Left cardiac atrium (tissue), 4 donors: ENCODE measurements at regions not wholly inside any gene's neighbourhood (a gene's known extent, or its start where the extent isn't known, plus 50 kb on each side); places are given as distances from the start of the nearest gene placed in this dataset.

Experiments
- ATAC-seq, 2 donors: fragments of 200-7000 bp; cut with Tn5 transposase; one replicate each; pipeline ENCODE4 v1.9.1; 2020; ENCODE audit warnings: mild to moderate bottlenecking in 2 of 2, moderate library complexity in 2 of 2
- DNase-seq: peaks from one replicate; pipeline ENCODE4 v3.0.0-alpha.2; 2020
- intact Hi-C, 2 donors: fragments of 100-400 bp; cut with DNase I; formaldehyde crosslinking; loops; one replicate each; pipeline versions ENCODE4 v1.14.1 to v1.15.1; 2022 to 2023
- donor health status: DM: no; HTN: yes; CAD: no.
- donor health status: DM: no; HTN: yes; CAD: no; lungs with severe emphysema.
- donor health status: DM: yes; HTN: yes; CAD: no.
- donor health status: Dilated cardiomyopathy.

DNA sequence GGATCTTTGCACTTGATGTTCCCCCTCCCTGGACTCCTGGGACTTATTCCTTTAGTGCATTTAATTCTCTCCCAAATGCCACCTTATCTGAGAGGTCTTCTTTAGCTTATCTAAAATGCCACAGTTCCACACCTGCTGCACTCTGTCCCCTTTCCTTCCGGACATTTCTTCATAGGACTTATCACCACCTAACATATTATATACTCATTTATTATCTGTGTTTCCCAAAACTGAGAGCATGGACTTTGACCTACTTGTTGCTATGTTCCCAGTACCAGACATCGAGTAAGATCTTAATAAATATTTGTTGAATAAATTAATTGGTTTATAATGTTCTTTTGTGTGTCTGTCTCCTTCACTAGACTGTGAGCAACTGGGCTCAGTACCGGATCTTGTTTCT lies 585.3 kb downstream of the INSC start:
- intact Hi-C loops, result no loop called here
- ATAC-seq (no peak), DNase-seq (no peak)

DNA sequence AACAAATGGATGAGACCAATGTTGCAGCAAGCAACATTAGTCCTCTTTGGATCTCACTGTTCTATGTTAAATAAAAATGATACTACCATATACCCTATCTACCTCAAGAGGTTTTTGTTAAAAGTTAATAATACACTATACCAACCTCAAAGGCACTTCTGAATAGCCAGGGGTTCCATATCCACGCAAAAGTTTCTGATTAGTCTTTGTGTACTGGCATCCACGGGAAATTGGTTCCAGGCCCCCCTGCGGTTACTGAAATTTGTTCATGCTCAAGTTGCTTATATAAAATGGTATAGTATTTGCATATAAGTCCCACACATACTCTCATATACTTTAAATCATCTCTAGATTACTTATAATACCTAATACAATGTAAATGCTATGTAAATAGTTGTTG lies 585.7 kb downstream of the INSC start:
- intact Hi-C loops, result no loop called here
- DNase-seq (no peak), ATAC-seq (no peak)

DNA sequence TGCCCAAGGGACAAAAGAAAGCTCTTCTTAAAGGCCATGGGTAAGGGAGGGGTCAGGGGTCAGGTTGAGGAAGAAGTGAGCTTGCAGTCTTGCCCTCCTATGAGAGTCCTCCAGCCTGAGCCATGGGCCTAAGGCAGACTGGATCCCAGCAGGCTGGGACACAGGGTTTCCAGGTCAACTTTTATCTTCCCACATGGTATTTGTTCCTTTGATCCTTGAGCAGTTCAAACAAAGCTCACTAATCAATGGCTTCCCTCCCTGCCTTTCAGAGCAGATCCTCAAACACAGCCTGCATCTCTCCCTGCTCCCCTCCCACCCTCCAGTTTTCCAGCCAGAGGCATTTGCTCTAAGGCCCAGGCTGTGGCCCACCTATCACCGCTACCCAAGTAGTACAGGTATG lies 589.3 kb downstream of the INSC start:
- intact Hi-C loops, result no loop called here
- no peak for DNase-seq
- no peak for ATAC-seq

DNA sequence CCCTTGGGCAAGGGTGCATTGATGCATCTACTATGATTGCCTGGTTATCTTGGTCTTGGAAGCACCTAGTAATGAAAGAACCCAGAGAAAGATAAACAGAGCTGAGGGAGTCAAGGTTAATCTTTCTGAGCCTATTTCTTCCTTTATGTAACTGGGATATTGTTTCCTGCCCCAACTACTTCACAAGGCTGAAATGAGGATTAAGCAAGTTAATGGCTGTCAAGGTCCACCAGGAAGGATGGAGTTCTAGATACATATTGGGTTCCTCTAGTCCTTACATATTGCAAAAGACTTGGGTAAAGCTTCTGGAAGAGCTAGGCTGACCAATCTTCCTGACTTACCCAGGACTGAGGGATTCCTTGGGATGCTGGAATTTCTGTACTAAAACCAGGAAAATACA lies 589.8 kb downstream of the INSC start:
- intact Hi-C loops, result no loop called here
- DNase-seq (no peak), ATAC-seq (no peak)

- ATAC-seq, result no peak
- no peak for DNase-seq
- intact Hi-C loops, result no loop called here
These were observed 591.2 kb downstream of the INSC start for GRCh38 chr11:15705891-15706290.

GRCh38 chr11:15707194-15707593 lies 592.5 kb downstream of the INSC start:
- intact Hi-C loops, result no loop called here
- no peak for ATAC-seq
- no peak for DNase-seq

DNA sequence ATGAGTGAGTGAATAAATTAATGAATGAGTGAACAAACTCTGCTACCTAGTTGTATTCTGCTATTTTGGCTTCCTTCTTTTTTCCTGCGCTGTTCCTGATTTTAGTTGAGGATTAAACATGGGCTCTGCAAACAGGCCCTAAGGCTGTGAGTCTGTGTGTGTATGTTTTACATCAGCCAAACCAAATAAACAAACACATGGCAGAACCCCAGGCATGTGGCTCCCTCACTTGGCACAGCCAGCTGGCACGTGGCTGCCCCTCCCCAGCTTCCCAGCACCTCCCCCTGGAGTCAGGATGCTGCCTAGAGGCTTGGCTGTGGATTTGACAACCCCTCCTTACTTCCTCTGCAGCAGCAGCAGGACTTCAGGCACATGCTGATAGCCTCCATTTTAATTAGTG lies 593.2 kb downstream of the INSC start:
- peak; percentile 57 for DNase-seq
- intact Hi-C loops, result no loop called here
- ATAC-seq, result peak; percentile 78 to 87

- DNase-seq (no peak), ATAC-seq (peak in 1 of 2 donors; percentile 12)
- intact Hi-C loops, result no loop called here
These were observed 596.0 kb downstream of the INSC start for GRCh38 chr11:15710580-15711275.

GRCh38 chr11:15711311-15711710 lies 596.6 kb downstream of the INSC start:
- intact Hi-C loops, result no loop called here
- ATAC-seq (no peak), DNase-seq (no peak)

GRCh38 chr11:15714641-15715399 lies 600.1 kb downstream of the INSC start:
- no peak for ATAC-seq
- no peak for DNase-seq
- intact Hi-C loops, result no loop called here

- no peak for ATAC-seq
- intact Hi-C loops, result no loop called here
- no peak for DNase-seq
These were observed 601.8 kb downstream of the INSC start for GRCh38 chr11:15716550-15716949.

DNA sequence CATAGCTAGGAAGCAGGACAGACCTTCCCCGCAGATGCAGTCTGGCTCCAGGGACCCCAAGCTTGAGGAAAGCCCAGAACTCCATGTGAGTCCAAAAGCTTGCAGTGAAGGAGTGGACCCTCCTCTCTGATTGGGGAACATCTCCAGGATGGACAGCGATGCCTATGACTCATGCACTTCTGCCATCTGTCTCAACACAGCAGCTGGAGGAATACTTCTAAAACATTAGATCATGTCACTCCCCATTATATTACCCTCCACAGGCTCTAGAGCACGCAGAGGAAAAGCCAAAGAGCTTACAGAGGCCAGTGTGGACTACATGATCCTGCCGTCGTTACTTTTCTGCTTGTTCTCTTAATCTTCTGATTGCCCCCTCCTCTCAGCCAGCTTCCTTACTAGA lies 605.7 kb downstream of the INSC start:
- DNase-seq (no peak), ATAC-seq (peak in 1 of 2 donors; percentile 44)
- intact Hi-C loops, result no loop called here

DNA sequence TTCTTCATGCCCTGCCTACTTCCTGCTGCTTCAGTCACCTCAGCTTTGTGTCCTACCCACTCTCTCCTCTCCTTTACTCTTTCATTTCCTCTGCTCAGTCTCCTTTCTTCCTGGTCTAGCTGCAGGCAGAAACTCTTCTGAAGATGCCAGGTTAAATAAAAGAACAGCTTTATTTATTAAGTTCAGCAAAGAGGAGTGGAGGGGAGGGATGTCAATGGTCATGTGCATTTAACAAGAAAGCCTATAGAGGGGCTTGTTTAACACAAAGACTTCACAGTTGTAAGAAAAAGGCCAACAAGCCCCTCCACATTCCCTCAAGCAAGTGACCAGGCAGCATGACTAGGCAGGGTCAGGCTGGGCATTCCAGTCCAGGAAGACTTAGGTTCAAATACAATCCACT lies 609.2 kb downstream of the INSC start:
- no peak for DNase-seq
- ATAC-seq, result no peak
- intact Hi-C loops, result no loop called here

- ATAC-seq (no peak), DNase-seq (no peak)
- intact Hi-C loops, result no loop called here
These were observed 609.9 kb downstream of the INSC start for GRCh38 chr11:15724601-15725000.

GRCh38 chr11:15725246-15725645 lies 610.5 kb downstream of the INSC start:
- intact Hi-C loops, result no loop called here
- ATAC-seq, result no peak
- no peak for DNase-seq

GRCh38 chr11:15726221-15726746 lies 611.6 kb downstream of the INSC start:
- DNase-seq, result no peak
- intact Hi-C loops, result no loop called here
- no peak for ATAC-seq

- ATAC-seq, result peak in 1 of 2 donors; percentile 18
- DNase-seq, result no peak
- intact Hi-C loops, result no loop called here
These were observed 612.3 kb downstream of the INSC start for GRCh38 chr11:15726893-15727519.

DNA sequence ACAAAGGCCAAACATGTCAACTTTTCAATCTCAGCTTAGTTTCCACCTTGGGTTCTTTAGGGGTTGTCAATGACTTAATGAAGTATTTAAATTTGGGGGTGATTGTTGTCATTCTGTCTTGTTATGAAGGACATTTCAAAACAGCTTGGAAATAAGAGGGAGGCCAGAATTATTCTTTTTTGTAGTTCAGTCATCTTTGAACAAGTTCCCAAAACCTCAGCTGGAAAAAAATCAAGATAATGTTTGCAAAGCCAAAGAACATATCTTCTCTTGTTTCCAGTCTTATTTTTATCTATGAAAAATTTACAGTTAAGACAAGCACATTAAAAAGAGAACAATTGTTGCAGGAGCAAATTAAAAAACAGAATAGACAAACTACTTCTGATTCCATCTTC lies 612.8 kb downstream of the INSC start:
- intact Hi-C loops, result no loop called here
- no peak for ATAC-seq
- DNase-seq, result no peak

DNA sequence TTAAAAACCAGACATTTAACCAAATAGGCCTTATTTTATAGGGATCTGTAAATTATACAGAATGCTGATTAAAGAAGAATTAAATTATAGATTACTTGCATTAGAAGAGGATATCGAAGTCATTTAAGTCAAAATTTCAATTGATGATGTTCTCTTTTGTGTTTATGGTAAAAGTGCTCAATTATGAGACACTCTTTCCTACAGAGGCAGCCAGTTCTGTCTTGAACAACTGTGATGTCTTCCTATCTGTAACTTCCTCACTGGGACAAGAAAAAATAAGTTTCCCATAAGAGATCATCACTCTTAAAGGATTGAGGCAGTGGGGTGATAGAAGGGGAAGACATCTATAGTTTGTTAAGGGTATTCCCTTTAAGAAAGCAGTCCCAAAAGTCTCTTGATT lies 613.5 kb downstream of the INSC start:
- intact Hi-C loops, result no loop called here
- ATAC-seq (no peak), DNase-seq (no peak)

DNA sequence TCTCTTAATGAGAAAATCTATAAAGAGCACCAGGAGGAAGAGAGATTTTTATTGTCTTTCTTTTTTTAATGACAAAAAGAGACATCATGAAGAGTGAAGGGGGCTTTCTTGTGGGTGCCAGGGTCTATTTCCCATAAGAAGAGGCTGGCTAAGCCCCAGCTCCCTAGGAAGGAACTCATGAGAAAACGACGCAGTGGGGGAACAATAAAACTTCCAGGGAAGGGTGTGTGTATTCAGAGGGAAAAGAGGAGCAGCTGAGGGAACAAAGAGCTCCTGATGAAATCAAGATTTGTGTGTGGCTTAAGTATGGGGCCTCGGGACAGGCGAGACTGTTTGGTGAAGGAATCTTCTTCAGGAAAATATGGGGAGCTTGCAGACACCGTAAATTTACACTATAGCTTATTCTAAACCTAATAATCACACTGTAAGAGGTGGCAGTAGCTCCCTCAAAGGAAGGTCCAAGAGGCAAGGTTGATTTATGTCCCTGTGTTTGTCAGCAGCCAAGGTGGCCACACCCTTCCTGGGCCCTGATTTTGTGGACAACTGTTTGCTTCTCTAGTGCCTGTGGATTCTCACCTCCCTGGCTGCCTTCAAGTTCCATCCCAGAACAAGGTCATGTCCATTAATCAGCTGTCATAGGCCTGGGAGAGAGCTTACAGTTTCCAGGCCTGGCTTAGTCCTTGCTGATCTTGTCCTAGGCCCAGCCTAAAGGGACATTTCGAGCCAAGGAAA lies 615.7 kb downstream of the INSC start:
- no peak for DNase-seq
- intact Hi-C loops, result no loop called here
- ATAC-seq, result no peak
